UCSD-AML1 (cell line): ENCODE measurements at regions not wholly inside any gene's neighbourhood (a gene's known extent, or its start where the extent isn't known, plus 50 kb on each side); places are given as distances from the start of the nearest gene placed in this dataset.

ENCODE experiments used
- DNase-seq: peaks from one replicate; lab custom pipeline; 2025; ENCODE audit not compliant: unreplicated experiment; lab: John Stamatoyannopoulos, UW

GRCh38 chr22:26732284-26732683 is 74.9 kb downstream of the MIAT start:
- DNase-seq = no peak

GRCh38 chr22:26734339-26735018 is 77.1 kb downstream of the MIAT start:
- DNase-seq = no peak

DNA sequence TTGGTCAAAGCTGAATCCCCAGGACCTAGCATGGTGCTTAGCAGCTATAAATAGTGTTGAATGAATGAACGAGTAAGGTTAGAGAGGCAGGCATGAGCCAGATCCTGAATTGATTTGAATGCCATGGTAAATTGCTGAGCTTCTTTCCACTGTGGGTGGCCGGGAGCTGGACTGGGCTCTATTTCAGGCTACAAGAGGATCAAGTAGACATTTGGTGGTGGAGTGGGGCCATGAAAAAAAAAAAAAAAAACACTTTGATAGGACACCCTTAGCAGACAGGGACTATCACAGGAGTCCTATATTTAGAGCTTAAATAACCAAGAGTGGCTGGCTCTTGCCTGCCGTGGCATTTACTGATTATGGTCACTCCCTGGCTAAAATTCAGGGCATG is 77.6 kb downstream of the MIAT start:
- no peak for DNase-seq

GRCh38 chr22:26737262-26737661 is 79.9 kb downstream of the MIAT start:
- no peak for DNase-seq

DNA sequence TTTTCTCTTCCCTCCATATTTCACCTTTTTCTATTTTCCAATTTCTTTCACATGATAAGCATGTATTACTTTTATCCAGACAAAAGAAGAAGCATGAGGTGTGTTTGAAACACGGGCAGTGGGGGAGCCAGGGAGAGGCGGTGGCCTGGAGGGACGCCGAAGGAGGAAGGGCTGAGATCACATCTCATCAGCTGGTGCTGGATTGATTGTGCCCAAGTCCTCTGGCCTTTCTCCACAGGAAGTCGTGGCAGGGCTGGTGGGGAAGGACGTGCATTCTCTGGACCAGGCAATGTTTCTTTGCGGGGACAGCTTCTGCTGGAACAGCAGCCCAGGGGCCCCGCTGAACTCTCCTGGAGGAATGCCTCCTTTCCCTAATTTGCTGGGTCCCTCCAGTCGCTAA is 82.9 kb downstream of the MIAT start:
- peak; percentile 54 for DNase-seq

DNA sequence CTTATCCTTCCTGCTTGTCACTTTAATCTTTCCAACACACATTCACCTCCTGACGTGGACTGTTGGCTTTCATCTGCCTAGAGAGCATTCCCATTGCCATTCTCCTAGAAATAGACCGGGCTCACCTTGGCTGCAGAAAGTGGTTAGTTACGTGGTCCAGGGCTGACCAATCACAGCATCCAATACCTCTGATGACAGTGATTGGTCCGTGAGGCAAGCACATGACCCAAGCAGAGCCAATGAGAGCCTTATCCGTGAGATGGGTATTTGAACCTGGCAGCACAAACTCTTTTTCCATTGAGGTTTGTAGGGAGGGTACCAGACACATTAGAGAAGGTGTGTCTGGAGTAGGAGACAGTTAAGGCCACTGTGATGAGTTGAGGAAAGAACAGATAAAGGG is 85.8 kb downstream of the MIAT start:
- no peak for DNase-seq

GRCh38 chr22:26744892-26745808 is 87.8 kb downstream of the MIAT start:
- DNase-seq = no peak

DNA sequence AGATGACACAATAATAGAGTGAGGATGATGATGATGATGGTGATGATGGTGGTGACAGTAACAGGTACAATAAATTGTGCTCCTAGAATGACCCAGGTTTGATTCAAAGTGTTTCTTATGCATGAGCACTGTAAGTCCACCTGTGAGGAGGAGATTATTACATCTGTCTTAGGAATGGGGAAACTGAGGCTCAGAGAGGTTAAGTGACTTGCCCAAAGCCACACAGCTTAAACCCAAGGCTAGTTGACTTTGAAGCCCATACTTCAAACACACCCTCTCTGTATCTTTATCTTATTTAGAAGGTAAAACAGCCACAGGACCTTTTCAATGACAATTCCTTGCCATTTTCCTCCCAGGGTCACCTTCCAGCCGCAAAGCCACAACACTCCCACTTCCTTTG is 88.9 kb downstream of the MIAT start:
- DNase-seq = no peak

DNA sequence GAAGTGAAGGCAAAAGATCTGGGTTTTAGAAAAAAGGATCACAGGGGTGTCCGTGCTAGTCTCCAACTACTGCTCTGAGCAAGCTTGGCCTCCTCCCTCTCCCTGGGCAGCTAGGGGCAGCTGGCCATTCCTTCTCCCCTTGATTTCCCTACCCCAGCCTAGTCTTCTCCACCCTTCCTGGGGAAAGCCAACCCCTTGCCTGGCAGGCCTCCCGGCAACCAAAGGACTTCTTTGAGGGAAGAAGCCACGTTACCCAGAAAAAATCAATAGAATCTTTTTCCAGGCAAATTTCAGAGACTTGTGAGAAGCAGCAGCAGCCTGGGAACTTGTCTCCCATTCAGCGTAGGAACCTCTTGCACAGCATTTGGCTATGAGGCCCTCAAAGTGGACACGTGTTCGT is 91.5 kb downstream of the MIAT start:
- DNase-seq = no peak

- DNase-seq = peak; percentile 55
Measured at GRCh38 chr22:26751217-26751616, 93.8 kb downstream of the MIAT start.

GRCh38 chr22:26753125-26753862 is 95.9 kb downstream of the MIAT start:
- no peak for DNase-seq

DNA sequence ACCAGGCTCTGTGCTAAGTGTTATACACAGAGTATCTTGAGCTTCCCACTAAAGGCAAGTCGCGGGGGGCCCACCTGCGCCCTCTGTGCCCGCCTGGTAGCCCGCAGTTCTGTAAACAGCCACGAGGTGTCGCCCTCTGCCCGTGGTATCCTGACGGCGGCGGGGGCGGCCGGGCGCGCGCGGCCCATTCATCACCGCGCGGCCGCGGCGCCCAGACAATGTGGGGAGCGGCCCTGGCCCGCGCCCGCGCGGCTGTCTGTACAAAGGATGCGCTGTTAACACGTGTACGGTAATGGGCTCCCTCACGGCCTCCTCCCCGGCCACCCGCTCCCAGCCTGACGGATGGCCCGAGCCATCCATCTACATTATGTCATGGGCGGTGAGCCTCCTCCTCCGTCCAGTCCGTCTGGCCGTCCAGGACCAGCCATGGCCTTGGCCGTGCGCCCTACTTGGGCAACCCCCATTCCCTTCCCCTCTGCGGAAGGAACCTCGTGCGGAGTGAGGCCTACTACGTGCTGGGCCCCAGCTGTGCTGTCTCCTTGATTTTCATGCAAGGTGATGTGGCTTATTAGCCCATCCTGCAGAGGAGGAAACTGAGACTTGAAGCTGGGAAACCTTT is 99.4 kb downstream of the MIAT start:
- no peak for DNase-seq

- DNase-seq = no peak
Measured at GRCh38 chr22:26757496-26757895, 100.1 kb downstream of the MIAT start.

- DNase-seq = no peak
Measured at GRCh38 chr22:26762503-26763472, 105.4 kb downstream of the MIAT start.

- DNase-seq = no peak
Measured at GRCh38 chr22:26763633-26764361, 106.4 kb downstream of the MIAT start.

DNA sequence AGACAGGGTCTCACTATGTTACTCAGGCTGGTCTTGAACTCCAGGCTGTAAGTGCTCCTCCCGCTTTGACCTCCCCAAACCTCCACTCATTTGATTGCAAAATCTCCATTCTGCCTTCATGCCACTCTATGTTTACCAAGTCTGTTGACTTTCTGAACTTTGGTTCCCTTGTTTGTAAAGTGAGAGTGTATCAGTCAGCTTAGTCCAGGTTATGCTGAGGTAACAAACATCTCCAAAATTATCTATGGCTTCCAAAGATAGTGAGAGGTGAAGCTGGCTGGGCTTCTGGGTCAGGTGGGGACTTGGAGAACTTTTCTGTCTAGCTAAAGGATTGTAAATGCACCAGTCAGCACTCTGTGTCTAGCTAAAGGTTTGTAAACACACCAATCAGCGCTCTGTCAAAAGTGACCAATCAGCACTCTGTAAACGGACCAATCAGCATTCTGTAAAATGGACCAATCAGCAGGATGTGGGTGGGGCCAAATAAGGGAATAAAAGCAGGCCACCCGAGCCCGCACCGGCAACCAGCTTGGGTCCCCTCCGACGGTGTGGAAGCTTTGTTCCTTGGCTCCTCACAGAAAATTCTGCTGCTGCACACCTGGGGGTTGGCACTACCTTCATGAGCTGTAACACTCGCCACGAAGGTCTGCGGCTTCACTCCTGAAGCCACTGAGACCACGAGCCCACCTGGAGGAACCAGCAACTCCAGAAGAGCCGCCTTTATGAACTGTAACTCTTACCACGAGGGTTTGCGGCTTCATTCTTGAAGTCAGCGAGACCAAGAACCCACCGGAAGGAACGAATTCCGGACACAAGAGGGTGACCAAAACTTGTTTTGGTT is 109.3 kb downstream of the MIAT start:
- DNase-seq = no peak

DNA sequence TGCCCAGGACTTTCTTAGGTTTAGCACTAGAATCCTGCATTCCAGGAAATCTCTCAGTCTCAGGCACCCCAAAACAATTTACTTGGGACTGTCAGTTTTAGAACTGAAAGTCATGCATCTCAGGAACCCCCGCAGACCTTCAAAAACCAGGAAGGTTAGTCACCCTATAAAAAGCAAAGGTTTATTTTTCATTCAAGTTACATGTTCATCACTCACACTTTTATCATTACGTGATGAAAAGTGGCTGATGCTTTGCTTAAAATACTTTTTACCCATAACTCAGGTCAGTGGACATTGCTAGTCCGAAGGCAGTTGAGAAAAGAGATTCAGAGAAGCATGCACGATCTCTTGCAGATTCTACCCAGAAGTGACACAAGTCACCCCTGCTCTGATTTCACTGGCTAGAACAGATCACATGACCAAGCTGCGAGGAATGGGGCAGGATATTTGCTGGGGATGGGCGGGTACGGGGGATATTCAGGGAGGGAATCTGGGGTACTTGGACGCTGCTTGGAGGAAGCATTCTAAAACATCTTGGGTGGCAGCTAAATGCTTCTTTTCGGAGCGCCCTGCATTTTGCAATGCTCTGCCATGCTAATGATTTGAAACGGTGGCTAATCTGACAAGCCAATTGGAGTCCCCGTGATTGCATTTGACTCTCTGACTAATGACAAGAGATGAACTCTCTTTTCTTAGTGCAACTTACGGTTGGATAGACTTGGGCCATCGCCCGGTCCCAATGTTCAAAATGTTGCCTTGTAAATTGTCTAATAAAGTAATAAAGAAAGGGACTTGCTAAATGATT is 110.2 kb downstream of the MIAT start:
- no peak for DNase-seq

DNA sequence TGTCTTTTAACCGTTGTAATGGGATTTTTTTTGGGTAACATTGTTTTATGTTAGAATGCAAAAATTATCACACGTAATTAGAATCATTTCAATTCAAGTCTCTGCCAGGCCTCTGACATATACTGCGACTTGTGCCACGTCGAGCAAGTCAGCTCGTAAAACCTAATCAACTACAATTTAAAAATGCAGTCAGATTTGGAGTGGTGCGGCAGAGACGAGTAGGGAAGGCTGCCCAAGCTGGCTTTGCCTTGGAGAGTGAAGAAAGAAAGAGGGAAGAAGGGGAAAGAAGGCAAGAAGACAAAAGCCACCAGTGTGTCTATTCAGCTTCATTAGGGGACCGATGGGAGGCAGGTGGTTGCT is 110.7 kb downstream of the MIAT start:
- no peak for DNase-seq
